ENCODE measurements at regions not wholly inside any gene's neighbourhood (a gene's known extent, or its start where the extent isn't known, plus 50 kb on each side); places are given as distances from the start of the nearest gene placed in this dataset.
A peak's percentile ranks its signal among the peaks of the same experiment; 100 is the strongest.

GRCh38 chr9:7937761-7938491 is 138.3 kb upstream of the DMAC1 start:
- no peak for ATAC-seq (replicated peaks in 1 of 2)
- Mint-ChIP-seq H3K4me1 (ENCODE audit: low read depth) (peaks cover 15% of the 10 kb centered on the region), H3K27ac (no peak overlapping the region), H3K9me3 (peaks cover 3 to 4% of the 10 kb centered on the region in 2 donors), H3K4me3 (no peak overlapping the region), H3K36me3 (ENCODE audit: insufficient read depth in 2 of 2) (peaks cover 5 to 6% of the 10 kb centered on the region in 2 donors), H3K27me3 (ENCODE audit: low read depth) (no peaks in the 10 kb centered on the region)
- DNase-seq: no peak

GRCh38 chr9:7936996-7937395 is 137.4 kb upstream of the DMAC1 start:
- ATAC-seq (replicated peaks in 1 of 2): no peak

GRCh38 chr9:7936163-7936562 is 136.6 kb upstream of the DMAC1 start:
- Mint-ChIP-seq H3K27ac (peak overlapping the region; percentile 95), H3K9me3 (peaks cover 3 to 4% of the 10 kb centered on the region in 2 donors), H3K27me3 (ENCODE audit: low read depth) (no peaks in the 10 kb centered on the region), H3K4me1 (ENCODE audit: low read depth) (peaks cover 15% of the 10 kb centered on the region), H3K4me3 (peak overlapping the region; percentile 59 to 70), H3K36me3 (ENCODE audit: insufficient read depth in 2 of 2) (peaks cover 5 to 6% of the 10 kb centered on the region in 2 donors)
- peak in 1 of 2 donors; percentile 20 for ATAC-seq (replicated peaks in 1 of 2)
- DNase-seq: no peak

More at GRCh38 chr9:7936996-7937395, 137.4 kb upstream of the DMAC1 start:
- Mint-ChIP-seq H3K4me3 (no peak overlapping the region), H3K36me3 (ENCODE audit: insufficient read depth in 2 of 2) (peaks cover 5 to 6% of the 10 kb centered on the region in 2 donors), H3K27me3 (ENCODE audit: low read depth) (no peaks in the 10 kb centered on the region), H3K27ac (no peak overlapping the region), H3K9me3 (peaks cover 3 to 4% of the 10 kb centered on the region in 2 donors), H3K4me1 (ENCODE audit: low read depth) (peaks cover 15% of the 10 kb centered on the region)
- no peak for DNase-seq

- DNase-seq (no peak), ATAC-seq (replicated peaks in 1 of 2) (peak; percentile 62 to 70)
- no peaks in the 10 kb centered on the region for H3K27me3 Mint-ChIP-seq (ENCODE audit: low read depth)
- peaks cover 5 to 6% of the 10 kb centered on the region in 2 donors for H3K36me3 Mint-ChIP-seq (ENCODE audit: insufficient read depth in 2 of 2)
- peaks cover 3 to 4% of the 10 kb centered on the region in 2 donors for H3K9me3 Mint-ChIP-seq
- peak overlapping the region; percentile 95 for H3K27ac Mint-ChIP-seq
- peaks cover 15% of the 10 kb centered on the region for H3K4me1 Mint-ChIP-seq (ENCODE audit: low read depth)
- peak overlapping the region; percentile 59 to 70 for H3K4me3 Mint-ChIP-seq
Measured at GRCh38 chr9:7935681-7936080, 136.1 kb upstream of the DMAC1 start.

GRCh38 chr9:7932767-7933166 is 133.2 kb upstream of the DMAC1 start:
- Mint-ChIP-seq H3K4me3 (no peak overlapping the region), H3K36me3 (ENCODE audit: insufficient read depth in 2 of 2) (no peaks in the 10 kb centered on the region), H3K9me3 (no peaks in the 10 kb centered on the region), H3K27ac (no peak overlapping the region), H3K4me1 (ENCODE audit: low read depth) (peaks cover 15% of the 10 kb centered on the region), H3K27me3 (ENCODE audit: low read depth) (no peaks in the 10 kb centered on the region)
- ATAC-seq (replicated peaks in 1 of 2): no peak
- DNase-seq: no peak

- Mint-ChIP-seq H3K36me3 (ENCODE audit: insufficient read depth in 2 of 2) (no peaks in the 10 kb centered on the region), H3K4me1 (ENCODE audit: low read depth) (peaks cover 3% of the 10 kb centered on the region), H3K27me3 (ENCODE audit: low read depth) (no peaks in the 10 kb centered on the region), H3K9me3 (peaks cover 0 to 2% of the 10 kb centered on the region in 2 donors), H3K4me3 (no peak overlapping the region), H3K27ac (no peak overlapping the region)
- no peak for ATAC-seq (replicated peaks in 1 of 2)
- no peak for DNase-seq
Measured at GRCh38 chr9:7930613-7931012, 131.0 kb upstream of the DMAC1 start.

- H3K4me1 Mint-ChIP-seq (ENCODE audit: low read depth): no peaks in the 10 kb centered on the region
Measured at GRCh38 chr9:7921545-7922197, 122.1 kb upstream of the DMAC1 start.

GRCh38 chr9:7912037-7912535 is 112.5 kb upstream of the DMAC1 start:
- no peaks in the 10 kb centered on the region for H3K27me3 Mint-ChIP-seq (ENCODE audit: low read depth)

More at GRCh38 chr9:7921545-7922197, 122.1 kb upstream of the DMAC1 start:
- H3K36me3 Mint-ChIP-seq (ENCODE audit: insufficient read depth in 2 of 2): no peaks in the 10 kb centered on the region
- DNase-seq (no peak), ATAC-seq (replicated peaks in 1 of 2) (no peak)
- peaks cover 0 to 2% of the 10 kb centered on the region in 2 donors for H3K9me3 Mint-ChIP-seq
- no peak overlapping the region for H3K4me3 Mint-ChIP-seq
- H3K27ac Mint-ChIP-seq: no peak overlapping the region
- H3K27me3 Mint-ChIP-seq (ENCODE audit: low read depth): no peaks in the 10 kb centered on the region

GRCh38 chr9:7910426-7911020 is 110.9 kb upstream of the DMAC1 start:
- H3K36me3 Mint-ChIP-seq (ENCODE audit: insufficient read depth in 2 of 2): peaks cover 0 to 2% of the 10 kb centered on the region in 2 donors
- H3K27me3 Mint-ChIP-seq (ENCODE audit: low read depth): no peaks in the 10 kb centered on the region
- peaks cover 12% of the 10 kb centered on the region for H3K4me1 Mint-ChIP-seq (ENCODE audit: low read depth)
- no peaks in the 10 kb centered on the region for H3K9me3 Mint-ChIP-seq
- DNase-seq (no peak), ATAC-seq (replicated peaks in 1 of 2) (no peak)
- no peak overlapping the region for H3K27ac Mint-ChIP-seq
- H3K4me3 Mint-ChIP-seq: no peak overlapping the region

More at GRCh38 chr9:7912037-7912535, 112.5 kb upstream of the DMAC1 start:
- peaks cover 0 to 2% of the 10 kb centered on the region in 2 donors for H3K36me3 Mint-ChIP-seq (ENCODE audit: insufficient read depth in 2 of 2)
- H3K4me3 Mint-ChIP-seq: no peak overlapping the region
- H3K4me1 Mint-ChIP-seq (ENCODE audit: low read depth): peaks cover 5% of the 10 kb centered on the region
- no peak overlapping the region for H3K27ac Mint-ChIP-seq
- H3K9me3 Mint-ChIP-seq: no peaks in the 10 kb centered on the region
- no peak for ATAC-seq (replicated peaks in 1 of 2)
- no peak for DNase-seq

GRCh38 chr9:7909537-7909936 is 110.0 kb upstream of the DMAC1 start:
- Mint-ChIP-seq H3K27ac (no peak overlapping the region), H3K4me3 (no peak overlapping the region), H3K9me3 (no peaks in the 10 kb centered on the region), H3K36me3 (ENCODE audit: insufficient read depth in 2 of 2) (peaks cover 0 to 2% of the 10 kb centered on the region in 2 donors), H3K27me3 (ENCODE audit: low read depth) (no peaks in the 10 kb centered on the region), H3K4me1 (ENCODE audit: low read depth) (peaks cover 12% of the 10 kb centered on the region)
- ATAC-seq (replicated peaks in 1 of 2): no peak
- DNase-seq: no peak

- no peaks in the 10 kb centered on the region for H3K27me3 Mint-ChIP-seq (ENCODE audit: low read depth)
- peaks cover 12% of the 10 kb centered on the region for H3K4me1 Mint-ChIP-seq (ENCODE audit: low read depth)
- peaks cover 0 to 2% of the 10 kb centered on the region in 2 donors for H3K36me3 Mint-ChIP-seq (ENCODE audit: insufficient read depth in 2 of 2)
- no peaks in the 10 kb centered on the region for H3K9me3 Mint-ChIP-seq
- H3K4me3 Mint-ChIP-seq: no peak overlapping the region
- no peak for DNase-seq
- no peak overlapping the region for H3K27ac Mint-ChIP-seq
- ATAC-seq (replicated peaks in 1 of 2): no peak
Measured at GRCh38 chr9:7907551-7908337, 108.2 kb upstream of the DMAC1 start.

GRCh38 chr9:7906783-7907550 is 107.4 kb upstream of the DMAC1 start:
- peak; percentile 37 to 48 for ATAC-seq (replicated peaks in 1 of 2)
- H3K9me3 Mint-ChIP-seq: no peaks in the 10 kb centered on the region
- no peak overlapping the region for H3K4me3 Mint-ChIP-seq
- no peaks in the 10 kb centered on the region for H3K36me3 Mint-ChIP-seq (ENCODE audit: insufficient read depth in 2 of 2)
- no peaks in the 10 kb centered on the region for H3K27me3 Mint-ChIP-seq (ENCODE audit: low read depth)
- H3K4me1 Mint-ChIP-seq (ENCODE audit: low read depth): peaks cover 12% of the 10 kb centered on the region
- no peak overlapping the region for H3K27ac Mint-ChIP-seq
- no peak for DNase-seq

Measured in activated T-cell treated with anti-CD3 and anti-CD28 coated beads, Interleukin-2, amount 50 U/mL, for 72 hours (primary cell).